Hippocampal formation (tissue), 2 donors: ENCODE measurements at regions not wholly inside any gene's neighbourhood (a gene's known extent, or its start where the extent isn't known, plus 50 kb on each side); places are given as distances from the start of the nearest gene placed in this dataset.

Experiments used
- DNase-seq, 2 donors: peaks; one replicate each; lab custom pipeline; 2025; lab: John Stamatoyannopoulos, UW

GRCh38 chr4:122203407-122203806 lies 51.3 kb downstream of the BLTP1 start:
- DNase-seq: no peak

- no peak for DNase-seq
Observed at GRCh38 chr4:122205687-122206086, 53.6 kb downstream of the BLTP1 start.

- DNase-seq: no peak
Observed at GRCh38 chr4:122212880-122213279, 60.7 kb downstream of the BLTP1 start.

GRCh38 chr4:122218762-122219161 lies 66.6 kb downstream of the BLTP1 start:
- DNase-seq: no peak

GRCh38 chr4:122219356-122219755 lies 67.2 kb downstream of the BLTP1 start:
- no peak for DNase-seq

GRCh38 chr4:122221322-122221721 lies 69.2 kb downstream of the BLTP1 start:
- DNase-seq: no peak

GRCh38 chr4:122224348-122224747 lies 72.2 kb downstream of the BLTP1 start:
- no peak for DNase-seq

- no peak for DNase-seq
Observed at GRCh38 chr4:122227202-122227601, 75.1 kb downstream of the BLTP1 start.

GRCh38 chr4:122229857-122230256 lies 77.7 kb downstream of the BLTP1 start:
- no peak for DNase-seq

- no peak for DNase-seq
Observed at GRCh38 chr4:122232633-122233032, 80.5 kb downstream of the BLTP1 start.

GRCh38 chr4:122234686-122235085 lies 82.6 kb downstream of the BLTP1 start:
- DNase-seq: no peak

GRCh38 chr4:122243785-122244184 lies 91.7 kb downstream of the BLTP1 start:
- DNase-seq: no peak

GRCh38 chr4:122244764-122245163 lies 92.6 kb downstream of the BLTP1 start:
- DNase-seq: no peak

GRCh38 chr4:122246551-122246950 lies 94.4 kb downstream of the BLTP1 start:
- no peak for DNase-seq

GRCh38 chr4:122249357-122249756 lies 97.2 kb downstream of the BLTP1 start:
- DNase-seq: no peak

- DNase-seq: no peak
Observed at GRCh38 chr4:122252584-122252983, 100.5 kb downstream of the BLTP1 start.

- no peak for DNase-seq
Observed at GRCh38 chr4:122259849-122260248, 107.7 kb downstream of the BLTP1 start.

GRCh38 chr4:122276359-122276758 lies 102.5 kb upstream of the ADAD1 start:
- DNase-seq: no peak

GRCh38 chr4:122278976-122279375 lies 99.8 kb upstream of the ADAD1 start:
- DNase-seq: no peak

- no peak for DNase-seq
Observed at GRCh38 chr4:122279670-122280069, 99.1 kb upstream of the ADAD1 start.

GRCh38 chr4:122285285-122285684 lies 93.5 kb upstream of the ADAD1 start:
- DNase-seq: no peak

GRCh38 chr4:122293374-122294365 lies 85.1 kb upstream of the ADAD1 start:
- peak in 1 of 2 donors; percentile 3 for DNase-seq

- DNase-seq: no peak
Observed at GRCh38 chr4:122297694-122298093, 81.1 kb upstream of the ADAD1 start.

- no peak for DNase-seq
Observed at GRCh38 chr4:122300776-122301175, 78.0 kb upstream of the ADAD1 start.
